ENCODE measurements at regions not wholly inside any gene's neighbourhood (a gene's known extent, or its start where the extent isn't known, plus 50 kb on each side); places are given as distances from the start of the nearest gene placed in this dataset.
A peak's percentile ranks its signal among the peaks of the same experiment; 100 is the strongest.

DNA sequence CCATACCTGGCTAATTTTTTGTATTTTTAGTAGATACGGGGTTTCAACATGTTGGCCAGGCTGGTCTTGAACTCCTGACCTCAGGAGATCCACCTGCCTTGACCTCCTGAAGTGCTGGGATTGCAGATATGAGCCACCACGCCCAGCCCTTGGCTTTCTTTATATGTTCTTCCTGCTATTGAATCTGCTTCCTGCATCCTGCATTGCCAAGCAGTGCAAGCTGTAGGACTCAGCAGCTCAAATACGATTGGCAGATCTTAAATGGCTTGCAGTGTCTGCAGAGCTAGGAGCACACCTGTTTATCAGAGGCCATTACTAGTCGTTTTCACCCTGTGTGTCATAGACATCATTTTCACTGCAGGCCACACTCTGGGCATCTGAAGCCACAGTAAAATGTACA is 426.2 kb upstream of the PPP2R3A start:
- no peak overlapping the region for H3K4me3 Mint-ChIP-seq
- peaks cover 7% of the 10 kb centered on the region for H3K9me3 Mint-ChIP-seq
- no peaks in the 10 kb centered on the region for H3K4me1 Mint-ChIP-seq
- no peaks in the 10 kb centered on the region for H3K36me3 Mint-ChIP-seq
- ATAC-seq: no peak
- H3K27ac Mint-ChIP-seq: no peak overlapping the region
- peaks cover 16% of the 10 kb centered on the region for H3K27me3 Mint-ChIP-seq

- Mint-ChIP-seq H3K4me3 (no peak overlapping the region), H3K27ac (no peak overlapping the region), H3K27me3 (peaks cover 11% of the 10 kb centered on the region), H3K36me3 (no peaks in the 10 kb centered on the region), H3K9me3 (peaks cover 7% of the 10 kb centered on the region), H3K4me1 (no peaks in the 10 kb centered on the region)
- peak; percentile 58 for ATAC-seq
These were observed 425.7 kb upstream of the PPP2R3A start for GRCh38 chr3:135539854-135540253.

DNA sequence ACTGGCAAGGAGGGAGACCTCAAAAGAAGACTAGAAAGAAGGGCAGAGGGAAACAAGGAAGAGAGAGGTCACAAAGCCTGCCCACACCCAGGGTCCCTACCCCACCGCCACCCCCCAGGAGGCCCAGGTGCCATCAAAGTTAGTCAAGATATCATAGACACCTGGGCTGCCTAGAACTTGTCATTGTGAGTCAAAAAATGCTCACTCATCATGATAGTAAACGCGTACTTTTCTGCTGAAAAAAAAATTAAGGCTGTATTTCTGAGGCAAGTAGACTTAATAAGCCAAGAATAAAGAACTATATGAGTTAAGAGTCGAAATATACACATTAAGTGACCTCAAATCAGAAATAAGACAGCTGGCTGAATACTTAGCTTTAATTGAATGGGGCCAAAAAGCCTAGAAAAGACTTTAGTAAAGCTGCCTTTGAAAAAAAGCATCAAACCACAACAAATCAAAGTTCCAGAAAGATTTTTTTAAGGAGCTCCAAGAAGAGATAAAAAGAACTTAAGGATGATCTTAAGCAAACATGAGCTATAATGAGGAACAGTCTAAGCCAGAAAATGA is 415.5 kb upstream of the PPP2R3A start:
- Mint-ChIP-seq H3K36me3 (no peaks in the 10 kb centered on the region), H3K4me1 (no peaks in the 10 kb centered on the region), H3K27me3 (peaks cover 11% of the 10 kb centered on the region), H3K27ac (no peak overlapping the region), H3K9me3 (no peaks in the 10 kb centered on the region), H3K4me3 (no peak overlapping the region)
- ATAC-seq: no peak

GRCh38 chr3:135556174-135556573 is 409.4 kb upstream of the PPP2R3A start:
- no peak overlapping the region for H3K4me3 Mint-ChIP-seq
- no peaks in the 10 kb centered on the region for H3K9me3 Mint-ChIP-seq
- H3K4me1 Mint-ChIP-seq: no peaks in the 10 kb centered on the region
- no peak for ATAC-seq
- no peak overlapping the region for H3K27ac Mint-ChIP-seq
- no peaks in the 10 kb centered on the region for H3K27me3 Mint-ChIP-seq
- H3K36me3 Mint-ChIP-seq: no peaks in the 10 kb centered on the region

DNA sequence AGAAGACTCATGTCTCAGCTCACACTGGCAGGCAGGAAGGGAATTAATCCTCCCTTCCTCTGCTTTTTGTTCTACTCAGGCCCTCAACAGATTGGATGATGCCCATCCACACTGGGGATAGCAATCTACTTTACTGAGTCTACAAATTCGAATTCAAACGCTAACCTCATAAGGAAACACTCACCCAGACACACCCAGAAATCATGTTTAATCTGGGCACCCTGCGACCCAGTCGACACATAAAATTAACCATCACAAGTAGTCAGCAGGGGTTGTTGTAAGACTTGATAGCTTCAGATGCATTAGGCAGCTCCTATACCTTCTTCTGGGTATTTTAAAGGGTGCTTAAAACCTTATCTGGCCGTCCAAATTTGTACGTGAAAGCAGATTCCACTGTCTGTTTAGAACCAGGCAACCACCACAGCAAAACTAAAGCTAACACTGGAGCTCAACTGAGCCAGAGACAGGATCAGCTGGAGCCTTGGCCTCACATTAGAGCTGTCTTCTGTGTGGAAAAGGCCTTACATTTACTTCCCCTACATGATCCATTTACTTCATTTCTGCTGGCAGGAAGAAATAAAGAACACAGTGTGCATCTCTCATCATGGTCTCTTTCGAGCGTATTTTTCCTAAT is 407.3 kb upstream of the PPP2R3A start:
- ATAC-seq: no peak
- Mint-ChIP-seq H3K9me3 (no peaks in the 10 kb centered on the region), H3K4me3 (no peak overlapping the region), H3K27ac (no peak overlapping the region), H3K4me1 (no peaks in the 10 kb centered on the region), H3K27me3 (no peaks in the 10 kb centered on the region), H3K36me3 (no peaks in the 10 kb centered on the region)

DNA sequence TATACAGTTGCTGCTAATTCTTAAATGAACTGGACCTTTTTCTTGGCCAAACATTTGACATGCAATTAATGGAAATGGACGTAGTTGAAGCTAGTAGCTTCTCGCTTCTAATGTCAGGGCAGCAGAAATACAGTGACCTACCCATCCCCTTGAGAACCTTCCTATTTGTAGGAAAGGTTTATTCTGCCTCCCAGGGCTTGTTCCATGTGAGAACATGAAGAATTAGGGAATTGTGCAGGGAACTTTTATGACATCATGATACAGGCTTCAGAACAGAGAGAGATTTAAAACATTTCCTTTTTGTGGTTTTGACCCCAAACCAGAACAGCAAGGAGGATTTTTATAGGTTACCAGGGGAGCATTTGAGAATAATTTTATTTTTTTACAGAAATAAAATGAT is 406.6 kb upstream of the PPP2R3A start:
- no peaks in the 10 kb centered on the region for H3K27me3 Mint-ChIP-seq
- no peaks in the 10 kb centered on the region for H3K4me1 Mint-ChIP-seq
- no peak for ATAC-seq
- no peaks in the 10 kb centered on the region for H3K36me3 Mint-ChIP-seq
- no peak overlapping the region for H3K27ac Mint-ChIP-seq
- no peaks in the 10 kb centered on the region for H3K9me3 Mint-ChIP-seq
- no peak overlapping the region for H3K4me3 Mint-ChIP-seq

DNA sequence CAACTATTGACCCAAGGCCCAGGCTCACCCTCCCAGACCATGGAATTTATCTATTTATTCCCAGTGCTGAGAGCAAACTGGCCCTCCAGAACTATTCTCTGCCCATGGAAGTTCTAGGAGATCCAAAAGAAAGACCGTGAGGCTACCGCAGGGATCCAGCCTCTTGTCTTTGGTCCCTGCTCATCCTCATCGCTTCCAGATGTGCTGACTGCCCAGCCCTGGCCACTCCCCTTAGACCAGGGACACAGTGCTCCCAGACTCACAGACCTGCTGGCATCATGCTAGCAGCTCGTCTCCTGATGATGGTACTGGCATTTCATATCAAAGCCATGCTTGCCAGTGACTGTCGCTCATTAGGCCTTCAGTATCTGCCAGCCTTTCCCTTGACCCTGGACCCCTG is 405.7 kb upstream of the PPP2R3A start:
- Mint-ChIP-seq H3K27ac (no peak overlapping the region), H3K4me3 (no peak overlapping the region), H3K9me3 (no peaks in the 10 kb centered on the region), H3K36me3 (no peaks in the 10 kb centered on the region), H3K4me1 (no peaks in the 10 kb centered on the region), H3K27me3 (no peaks in the 10 kb centered on the region)
- no peak for ATAC-seq

GRCh38 chr3:135560847-135561246 is 404.7 kb upstream of the PPP2R3A start:
- Mint-ChIP-seq H3K36me3 (no peaks in the 10 kb centered on the region), H3K4me1 (no peaks in the 10 kb centered on the region), H3K4me3 (no peak overlapping the region), H3K9me3 (no peaks in the 10 kb centered on the region), H3K27ac (no peak overlapping the region), H3K27me3 (no peaks in the 10 kb centered on the region)
- no peak for ATAC-seq

- Mint-ChIP-seq H3K36me3 (no peaks in the 10 kb centered on the region), H3K4me1 (no peaks in the 10 kb centered on the region), H3K27ac (no peak overlapping the region), H3K27me3 (no peaks in the 10 kb centered on the region), H3K9me3 (no peaks in the 10 kb centered on the region), H3K4me3 (no peak overlapping the region)
- ATAC-seq: no peak
These were observed 400.8 kb upstream of the PPP2R3A start for GRCh38 chr3:135564696-135565095.

- ATAC-seq: no peak
- Mint-ChIP-seq H3K4me1 (no peaks in the 10 kb centered on the region), H3K4me3 (no peak overlapping the region), H3K27me3 (no peaks in the 10 kb centered on the region), H3K27ac (no peak overlapping the region), H3K36me3 (no peaks in the 10 kb centered on the region), H3K9me3 (no peaks in the 10 kb centered on the region)
These were observed 400.0 kb upstream of the PPP2R3A start for GRCh38 chr3:135565546-135565945.

DNA sequence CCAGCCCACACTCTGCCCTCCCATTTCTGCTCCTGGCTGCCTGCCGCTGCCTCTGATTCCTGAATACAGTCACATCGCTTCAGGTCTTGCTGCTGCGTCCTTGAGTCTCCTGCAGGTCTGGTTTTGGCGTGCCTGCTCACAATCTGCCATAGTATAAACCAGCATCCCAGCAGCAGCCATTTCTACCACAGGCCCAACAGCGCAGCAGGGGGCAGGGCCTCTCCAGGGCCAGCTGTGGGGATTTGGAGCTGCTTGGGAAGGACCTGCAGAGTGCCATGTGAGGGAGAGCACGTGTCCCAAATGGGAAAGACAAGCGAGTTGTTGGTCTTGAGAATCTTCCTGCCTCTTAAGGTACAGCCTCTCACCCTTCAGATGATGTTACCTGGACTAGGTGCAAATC is 398.3 kb upstream of the PPP2R3A start:
- no peaks in the 10 kb centered on the region for H3K9me3 Mint-ChIP-seq
- H3K27ac Mint-ChIP-seq: no peak overlapping the region
- no peak overlapping the region for H3K4me3 Mint-ChIP-seq
- H3K27me3 Mint-ChIP-seq: no peaks in the 10 kb centered on the region
- H3K36me3 Mint-ChIP-seq: no peaks in the 10 kb centered on the region
- ATAC-seq: no peak
- H3K4me1 Mint-ChIP-seq: no peaks in the 10 kb centered on the region

DNA sequence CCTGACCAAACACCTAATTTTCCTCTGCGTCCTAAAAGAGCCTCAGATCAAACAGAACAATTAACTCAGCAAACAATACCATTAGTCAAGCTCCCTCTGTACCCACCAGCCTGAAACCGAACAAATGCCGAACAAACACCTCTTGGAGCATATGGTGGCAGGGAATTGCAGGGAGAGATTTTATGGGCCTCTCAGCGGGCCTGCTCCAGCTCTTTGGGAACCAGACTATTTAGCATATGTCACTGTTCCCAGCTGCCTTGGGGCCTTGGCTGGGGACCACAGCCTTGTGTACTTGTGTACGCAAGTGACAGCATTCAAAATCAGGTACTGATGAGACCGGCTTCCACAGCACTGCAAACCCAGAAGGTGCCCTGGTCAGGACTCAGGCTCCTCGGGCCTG is 388.8 kb upstream of the PPP2R3A start:
- no peaks in the 10 kb centered on the region for H3K9me3 Mint-ChIP-seq
- no peaks in the 10 kb centered on the region for H3K4me1 Mint-ChIP-seq
- ATAC-seq: no peak
- H3K27me3 Mint-ChIP-seq: peaks cover 11% of the 10 kb centered on the region
- no peak overlapping the region for H3K4me3 Mint-ChIP-seq
- no peak overlapping the region for H3K27ac Mint-ChIP-seq
- H3K36me3 Mint-ChIP-seq: no peaks in the 10 kb centered on the region

GRCh38 chr3:135581806-135582205 is 383.7 kb upstream of the PPP2R3A start:
- no peaks in the 10 kb centered on the region for H3K4me1 Mint-ChIP-seq
- H3K36me3 Mint-ChIP-seq: no peaks in the 10 kb centered on the region
- H3K9me3 Mint-ChIP-seq: no peaks in the 10 kb centered on the region
- H3K27me3 Mint-ChIP-seq: peaks cover 4% of the 10 kb centered on the region
- H3K27ac Mint-ChIP-seq: no peak overlapping the region
- no peak overlapping the region for H3K4me3 Mint-ChIP-seq
- ATAC-seq: no peak

DNA sequence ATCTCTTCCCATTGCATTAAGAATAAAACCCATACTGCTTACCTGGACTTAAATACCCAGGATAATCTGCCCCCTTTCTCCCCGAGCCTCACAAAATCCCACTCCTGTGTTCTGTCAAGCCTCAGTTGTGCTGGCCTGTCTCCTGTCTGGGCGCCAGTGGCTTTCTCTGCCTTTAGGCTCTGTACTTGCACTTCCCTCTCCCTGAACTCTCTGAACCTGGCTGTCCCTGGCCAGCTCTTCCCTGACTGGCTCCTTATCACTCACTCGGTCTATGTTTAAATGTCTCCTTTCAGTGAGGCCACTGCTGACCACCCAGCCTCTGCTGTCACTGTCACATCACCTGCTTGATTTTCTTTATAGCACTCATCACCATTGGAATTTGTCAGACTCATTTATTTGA is 382.7 kb upstream of the PPP2R3A start:
- Mint-ChIP-seq H3K36me3 (no peaks in the 10 kb centered on the region), H3K27ac (no peak overlapping the region), H3K27me3 (no peaks in the 10 kb centered on the region), H3K9me3 (no peaks in the 10 kb centered on the region), H3K4me1 (no peaks in the 10 kb centered on the region), H3K4me3 (no peak overlapping the region)
- ATAC-seq: no peak

GRCh38 chr3:135596563-135596962 is 369.0 kb upstream of the PPP2R3A start:
- Mint-ChIP-seq H3K27me3 (no peaks in the 10 kb centered on the region), H3K9me3 (peaks cover 6% of the 10 kb centered on the region), H3K36me3 (no peaks in the 10 kb centered on the region), H3K27ac (no peak overlapping the region), H3K4me1 (no peaks in the 10 kb centered on the region), H3K4me3 (no peak overlapping the region)
- ATAC-seq: no peak

DNA sequence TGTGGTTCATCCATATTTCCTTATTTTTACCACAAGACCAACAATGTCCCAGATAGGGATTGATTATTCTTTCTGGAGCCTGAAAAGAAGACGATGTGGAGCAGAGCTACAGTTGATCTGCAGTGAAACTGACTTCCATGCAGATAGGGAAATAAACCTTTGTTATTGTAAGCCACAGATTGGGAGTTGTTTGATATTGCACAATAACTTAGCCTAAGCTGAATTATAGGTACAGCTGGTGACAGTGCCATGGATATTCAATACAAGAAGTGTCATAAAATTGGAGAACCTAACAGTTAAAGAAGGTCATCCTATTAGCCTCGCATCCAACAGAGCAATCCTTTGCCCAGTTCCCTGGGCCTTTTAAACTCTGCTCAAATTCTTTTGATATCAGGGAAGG is 367.7 kb upstream of the PPP2R3A start:
- no peaks in the 10 kb centered on the region for H3K4me1 Mint-ChIP-seq

More for the DNA sequence above, 367.7 kb upstream of the PPP2R3A start:
- Mint-ChIP-seq H3K27me3 (peaks cover 8% of the 10 kb centered on the region), H3K9me3 (peaks cover 3% of the 10 kb centered on the region), H3K36me3 (no peaks in the 10 kb centered on the region), H3K27ac (no peak overlapping the region), H3K4me3 (no peak overlapping the region)
- no peak for ATAC-seq

Data from stimulated activated memory B cell treated with anti-CD40 and anti-IgM and Interleukin-4, amounts not matched to agents 10 μg/mL and 1 μg/mL and 100 μg/mL, for 72 hours (primary cell).